ENCODE measurements at regions not wholly inside any gene's neighbourhood (a gene's known extent, or its start where the extent isn't known, plus 50 kb on each side); places are given as distances from the start of the nearest gene placed in this dataset.

DNA sequence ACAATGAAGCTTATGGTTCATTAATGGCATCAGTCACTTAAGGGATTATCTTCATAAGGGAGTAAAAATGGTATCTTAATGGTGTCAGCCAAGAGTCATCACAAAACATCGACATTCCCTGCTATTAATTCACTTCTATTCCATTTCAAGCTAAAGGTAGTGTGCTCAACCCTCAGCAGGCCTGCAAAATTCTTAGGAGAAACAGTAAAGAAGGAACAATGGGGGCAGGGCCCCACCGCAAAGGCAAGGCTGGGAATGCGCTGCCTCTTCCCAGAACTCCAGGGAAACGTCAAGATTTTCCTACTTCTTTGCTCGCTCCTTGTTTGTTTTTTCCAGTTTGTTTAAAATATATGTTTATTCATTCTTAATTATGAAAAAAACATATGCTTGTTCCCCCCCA is 187.3 kb upstream of the TSC22D2 start:
- TF ChIP-seq, protein P1, sequence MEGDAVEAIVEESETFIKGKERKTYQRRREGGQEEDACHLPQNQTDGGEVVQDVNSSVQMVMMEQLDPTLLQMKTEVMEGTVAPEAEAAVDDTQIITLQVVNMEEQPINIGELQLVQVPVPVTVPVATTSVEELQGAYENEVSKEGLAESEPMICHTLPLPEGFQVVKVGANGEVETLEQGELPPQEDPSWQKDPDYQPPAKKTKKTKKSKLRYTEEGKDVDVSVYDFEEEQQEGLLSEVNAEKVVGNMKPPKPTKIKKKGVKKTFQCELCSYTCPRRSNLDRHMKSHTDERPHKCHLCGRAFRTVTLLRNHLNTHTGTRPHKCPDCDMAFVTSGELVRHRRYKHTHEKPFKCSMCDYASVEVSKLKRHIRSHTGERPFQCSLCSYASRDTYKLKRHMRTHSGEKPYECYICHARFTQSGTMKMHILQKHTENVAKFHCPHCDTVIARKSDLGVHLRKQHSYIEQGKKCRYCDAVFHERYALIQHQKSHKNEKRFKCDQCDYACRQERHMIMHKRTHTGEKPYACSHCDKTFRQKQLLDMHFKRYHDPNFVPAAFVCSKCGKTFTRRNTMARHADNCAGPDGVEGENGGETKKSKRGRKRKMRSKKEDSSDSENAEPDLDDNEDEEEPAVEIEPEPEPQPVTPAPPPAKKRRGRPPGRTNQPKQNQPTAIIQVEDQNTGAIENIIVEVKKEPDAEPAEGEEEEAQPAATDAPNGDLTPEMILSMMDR (IDR thresholded peaks at IDR 0.05) = no peak
- TF ChIP-seq POLR2A (IDR thresholded peaks at IDR 0.05) = no peak
